ENCODE measurements at regions not wholly inside any gene's neighbourhood (a gene's known extent, or its start where the extent isn't known, plus 50 kb on each side); places are given as distances from the start of the nearest gene placed in this dataset.

GRCh38 chr20:7078804-7079203 is 311.3 kb downstream of the BMP2 start:
- Histone ChIP-seq H3K36me3 (ENCODE audit: control insufficient read depth, insufficient read depth, low read length) (no peaks in the 10 kb centered on the region), H3K4me1 (ENCODE audit: control insufficient read depth, insufficient read depth, low read length) (no peaks in the 10 kb centered on the region), H3K27ac (ENCODE audit: low read depth, low read length) (no peak overlapping the region), H3K4me3 (ENCODE audit: low read length) (no peak overlapping the region), H3K9ac (ENCODE audit: extremely low read depth, low read length, poor library complexity, severe bottlenecking) (no peak overlapping the region), H3K27me3 (ENCODE audit: control insufficient read depth, insufficient read depth, low read length, poor library complexity, severe bottlenecking) (no peaks in the 10 kb centered on the region), H3K9me3 (ENCODE audit: control insufficient read depth, low read length) (peaks cover 18% of the 10 kb centered on the region)
- no peak for DNase-seq
- 95 to 96% methylated on average over 4 to 5 of the region's 5 CpGs for WGBS, 2 experiments (ENCODE audit: insufficient coverage in 1 of 2, insufficient read length in 1 of 2)
- Mint-ChIP-seq H3K27ac (no peak overlapping the region), H3K9me3 (peaks cover 8% of the 10 kb centered on the region), H3K27me3 (ENCODE audit: insufficient read depth) (no peaks in the 10 kb centered on the region), H3K4me3 (no peak overlapping the region), H3K36me3 (ENCODE audit: low read depth) (peaks cover 5% of the 10 kb centered on the region), H3K4me1 (no peaks in the 10 kb centered on the region)
- TF ChIP-seq, protein P1, sequence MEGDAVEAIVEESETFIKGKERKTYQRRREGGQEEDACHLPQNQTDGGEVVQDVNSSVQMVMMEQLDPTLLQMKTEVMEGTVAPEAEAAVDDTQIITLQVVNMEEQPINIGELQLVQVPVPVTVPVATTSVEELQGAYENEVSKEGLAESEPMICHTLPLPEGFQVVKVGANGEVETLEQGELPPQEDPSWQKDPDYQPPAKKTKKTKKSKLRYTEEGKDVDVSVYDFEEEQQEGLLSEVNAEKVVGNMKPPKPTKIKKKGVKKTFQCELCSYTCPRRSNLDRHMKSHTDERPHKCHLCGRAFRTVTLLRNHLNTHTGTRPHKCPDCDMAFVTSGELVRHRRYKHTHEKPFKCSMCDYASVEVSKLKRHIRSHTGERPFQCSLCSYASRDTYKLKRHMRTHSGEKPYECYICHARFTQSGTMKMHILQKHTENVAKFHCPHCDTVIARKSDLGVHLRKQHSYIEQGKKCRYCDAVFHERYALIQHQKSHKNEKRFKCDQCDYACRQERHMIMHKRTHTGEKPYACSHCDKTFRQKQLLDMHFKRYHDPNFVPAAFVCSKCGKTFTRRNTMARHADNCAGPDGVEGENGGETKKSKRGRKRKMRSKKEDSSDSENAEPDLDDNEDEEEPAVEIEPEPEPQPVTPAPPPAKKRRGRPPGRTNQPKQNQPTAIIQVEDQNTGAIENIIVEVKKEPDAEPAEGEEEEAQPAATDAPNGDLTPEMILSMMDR (conservative IDR thresholded peaks at IDR 0.05) = no peak

DNA sequence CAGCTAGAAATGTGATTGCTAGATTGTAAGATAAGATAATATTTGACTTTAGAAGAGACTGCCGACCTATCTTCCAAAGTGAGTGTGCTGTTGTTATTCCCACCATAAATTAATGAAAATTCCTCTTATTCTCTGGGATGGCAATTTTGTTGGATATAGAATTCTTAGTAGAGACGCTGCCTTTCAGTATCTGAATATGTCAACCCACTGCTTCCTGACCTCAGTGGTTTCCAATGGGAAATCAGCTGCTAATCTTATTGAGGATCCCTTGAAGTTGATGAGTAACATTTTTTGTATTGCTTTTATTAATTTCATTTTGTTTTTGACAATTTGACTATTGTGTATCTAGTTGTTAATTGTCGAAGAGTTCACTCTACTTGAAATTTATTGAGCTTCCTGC is 313.0 kb downstream of the BMP2 start:
- H3K27ac ChIP-seq (ENCODE audit: low read depth, low read length) = no peak overlapping the region
- 95% methylated on average over 3 of the region's 3 CpGs; no CpG with 5 or more reads in 1 of the 2 experiments for WGBS, 2 experiments (ENCODE audit: insufficient coverage in 1 of 2, insufficient read length in 1 of 2)
- H3K4me1 ChIP-seq (ENCODE audit: control insufficient read depth, insufficient read depth, low read length) = no peaks in the 10 kb centered on the region
- TF ChIP-seq, protein P1 (conservative IDR thresholded peaks at IDR 0.05) = no peak
- no peak overlapping the region for H3K9ac ChIP-seq (ENCODE audit: extremely low read depth, low read length, poor library complexity, severe bottlenecking)
- H3K27me3 ChIP-seq (ENCODE audit: control insufficient read depth, insufficient read depth, low read length, poor library complexity, severe bottlenecking) = no peaks in the 10 kb centered on the region
- peaks cover 18% of the 10 kb centered on the region for H3K9me3 ChIP-seq (ENCODE audit: control insufficient read depth, low read length)
- H3K4me1 Mint-ChIP-seq = no peaks in the 10 kb centered on the region
- no peaks in the 10 kb centered on the region for H3K36me3 ChIP-seq (ENCODE audit: control insufficient read depth, insufficient read depth, low read length)
- H3K36me3 Mint-ChIP-seq (ENCODE audit: low read depth) = peaks cover 5% of the 10 kb centered on the region
- H3K4me3 Mint-ChIP-seq = no peak overlapping the region
- no peaks in the 10 kb centered on the region for H3K27me3 Mint-ChIP-seq (ENCODE audit: insufficient read depth)
- no peak overlapping the region for H3K27ac Mint-ChIP-seq
- DNase-seq = no peak
- peak overlapping the region; percentile 2 for H3K4me3 ChIP-seq (ENCODE audit: low read length)
- H3K9me3 Mint-ChIP-seq = peaks cover 8% of the 10 kb centered on the region

GRCh38 chr20:7085467-7085866 is 318.0 kb downstream of the BMP2 start:
- no peak for DNase-seq
- no peaks in the 10 kb centered on the region for H3K27me3 Mint-ChIP-seq (ENCODE audit: insufficient read depth)
- Histone ChIP-seq H3K36me3 (ENCODE audit: control insufficient read depth, insufficient read depth, low read length) (no peaks in the 10 kb centered on the region), H3K27me3 (ENCODE audit: control insufficient read depth, insufficient read depth, low read length, poor library complexity, severe bottlenecking) (no peaks in the 10 kb centered on the region), H3K4me1 (ENCODE audit: control insufficient read depth, insufficient read depth, low read length) (no peaks in the 10 kb centered on the region), H3K9ac (ENCODE audit: extremely low read depth, low read length, poor library complexity, severe bottlenecking) (no peak overlapping the region), H3K9me3 (ENCODE audit: control insufficient read depth, low read length) (peaks cover 9% of the 10 kb centered on the region), H3K27ac (ENCODE audit: low read depth, low read length) (no peak overlapping the region), H3K4me3 (ENCODE audit: low read length) (no peak overlapping the region)
- WGBS, 2 experiments (ENCODE audit: insufficient coverage in 1 of 2, insufficient read length in 1 of 2) = 89 to 100% methylated on average over 1 of the region's 1 CpG
- H3K27ac Mint-ChIP-seq = no peak overlapping the region
- peaks cover under 1% of the 10 kb centered on the region for H3K4me1 Mint-ChIP-seq
- no peak overlapping the region for H3K4me3 Mint-ChIP-seq
- peaks cover 5% of the 10 kb centered on the region for H3K9me3 Mint-ChIP-seq
- TF ChIP-seq, protein P1 (conservative IDR thresholded peaks at IDR 0.05) = no peak
- peaks cover 2% of the 10 kb centered on the region for H3K36me3 Mint-ChIP-seq (ENCODE audit: low read depth)

Data from endodermal cell (in vitro differentiated cells).